DMS53 treated with DMSO at 0.1 percent for 48 hours (cell line): ENCODE measurements at regions not wholly inside any gene's neighbourhood (a gene's known extent, or its start where the extent isn't known, plus 50 kb on each side); places are given as distances from the start of the nearest gene placed in this dataset.
A peak's percentile ranks its signal among the peaks of the same experiment; 100 is the strongest.
"Not testable (repeated sequence)": the region's sequence is repeated elsewhere in the genome, so short reads cannot be mapped to it uniquely, and the experiment has no call there.

ENCODE experiments used
- DNase-seq: peaks from one replicate; lab custom pipeline; 2025; ENCODE audit not compliant: unreplicated experiment; lab: John Stamatoyannopoulos, UW

GRCh38 chr7:76852362-76852761 is 179.8 kb downstream of the SPDYE17 start:
- not testable (repeated sequence) for DNase-seq

GRCh38 chr7:76851617-76852016 is 180.5 kb downstream of the SPDYE17 start:
- not testable (repeated sequence) for DNase-seq

GRCh38 chr7:76849887-76850563 is 182.1 kb downstream of the SPDYE17 start:
- DNase-seq: not testable (repeated sequence)

GRCh38 chr7:76839879-76840278 is 192.3 kb downstream of the SPDYE17 start:
- DNase-seq: not testable (repeated sequence)

GRCh38 chr7:76839214-76839613 is 192.9 kb downstream of the SPDYE17 start:
- DNase-seq: not testable (repeated sequence)

GRCh38 chr7:76838357-76838756 is 193.8 kb downstream of the SPDYE17 start:
- DNase-seq: not testable (repeated sequence)

- not testable (repeated sequence) for DNase-seq
Observed at GRCh38 chr7:76829233-76829632, 202.2 kb upstream of the POMZP3 start.

- DNase-seq: not testable (repeated sequence)
Observed at GRCh38 chr7:76826181-76826580, 199.1 kb upstream of the POMZP3 start.

GRCh38 chr7:76809856-76810255 is 182.8 kb upstream of the POMZP3 start:
- DNase-seq: not testable (repeated sequence)

- not testable (repeated sequence) for DNase-seq
Observed at GRCh38 chr7:76807588-76808100, 180.6 kb upstream of the POMZP3 start.

GRCh38 chr7:76806460-76806859 is 179.4 kb upstream of the POMZP3 start:
- DNase-seq: not testable (repeated sequence)

- DNase-seq: not testable (repeated sequence)
Observed at GRCh38 chr7:76806010-76806409, 178.9 kb upstream of the POMZP3 start.

GRCh38 chr7:76805262-76805661 is 178.2 kb upstream of the POMZP3 start:
- peak; percentile 2 for DNase-seq

- DNase-seq: not testable (repeated sequence)
Observed at GRCh38 chr7:76797639-76798038, 170.6 kb upstream of the POMZP3 start.

- not testable (repeated sequence) for DNase-seq
Observed at GRCh38 chr7:76780693-76781092, 153.6 kb upstream of the POMZP3 start.

GRCh38 chr7:76774279-76774678 is 147.2 kb upstream of the POMZP3 start:
- not testable (repeated sequence) for DNase-seq

- DNase-seq: not testable (repeated sequence)
Observed at GRCh38 chr7:76771980-76772379, 144.9 kb upstream of the POMZP3 start.

- DNase-seq: not testable (repeated sequence)
Observed at GRCh38 chr7:76763977-76764376, 136.9 kb upstream of the POMZP3 start.

- DNase-seq: not testable (repeated sequence)
Observed at GRCh38 chr7:76760546-76761220, 133.6 kb upstream of the POMZP3 start.

- DNase-seq: not testable (repeated sequence)
Observed at GRCh38 chr7:76739538-76739937, 112.5 kb upstream of the POMZP3 start.

GRCh38 chr7:76736724-76737123 is 109.6 kb upstream of the POMZP3 start:
- not testable (repeated sequence) for DNase-seq

- not testable (repeated sequence) for DNase-seq
Observed at GRCh38 chr7:76736091-76736490, 109.0 kb upstream of the POMZP3 start.
